HG02870 (cell line): ENCODE measurements at regions not wholly inside any gene's neighbourhood (a gene's known extent, or its start where the extent isn't known, plus 50 kb on each side); places are given as distances from the start of the nearest gene placed in this dataset.

Experiments
- ATAC-seq: cut with Tn5 transposase; IDR thresholded peaks from one replicate; pipeline ENCODE4 v1.9.1; 2021; ENCODE audit warnings: mild to moderate bottlenecking, moderate library complexity; ENCODE audit not compliant: unreplicated experiment

- no peak for ATAC-seq
Observed at GRCh38 chr1:79848316-79848715, 841.8 kb upstream of the ADGRL4 start.

DNA sequence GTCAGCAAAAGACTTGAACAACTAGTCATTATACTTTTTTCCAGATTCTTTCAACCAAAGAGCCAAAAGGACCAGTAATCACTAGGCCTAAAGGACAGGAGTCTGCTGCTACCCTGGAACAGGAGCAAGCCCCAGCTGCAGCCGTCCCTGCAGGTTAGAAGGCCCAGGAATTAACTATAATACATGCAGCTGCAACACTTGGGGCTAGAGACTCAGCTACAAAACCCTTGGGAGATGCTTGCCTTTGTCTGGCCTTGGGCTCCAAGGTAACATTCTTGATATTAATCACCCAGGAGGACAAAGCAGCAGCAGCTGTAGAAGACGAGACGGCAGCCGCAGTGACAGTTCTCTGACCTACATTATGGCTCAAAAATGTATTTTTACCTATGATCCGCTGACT is 841.2 kb upstream of the ADGRL4 start:
- no peak for ATAC-seq

DNA sequence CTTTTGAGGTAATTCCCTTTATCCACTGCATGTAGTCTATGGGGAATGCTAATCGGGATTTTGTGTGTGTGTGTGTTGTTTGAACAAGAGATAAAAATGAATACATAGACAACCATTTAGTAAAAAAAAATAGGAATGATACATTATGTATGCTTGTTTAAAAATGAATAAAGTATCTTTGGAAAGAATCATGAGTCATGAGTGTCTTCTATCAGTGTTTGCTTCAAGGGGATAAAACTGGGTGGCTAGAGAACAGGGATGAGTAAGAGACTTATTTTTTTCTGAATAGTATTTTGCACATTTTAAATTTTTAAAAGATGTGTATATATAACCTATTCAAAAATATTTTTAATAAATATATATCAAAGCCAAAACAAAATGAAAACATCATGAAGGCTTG is 839.4 kb upstream of the ADGRL4 start:
- no peak for ATAC-seq

- ATAC-seq: no peak
Observed at GRCh38 chr1:79842811-79843210, 836.3 kb upstream of the ADGRL4 start.

- no peak for ATAC-seq
Observed at GRCh38 chr1:79839882-79840281, 833.4 kb upstream of the ADGRL4 start.

- no peak for ATAC-seq
Observed at GRCh38 chr1:79827446-79827845, 820.9 kb upstream of the ADGRL4 start.

GRCh38 chr1:79825551-79825950 is 819.0 kb upstream of the ADGRL4 start:
- ATAC-seq: no peak

GRCh38 chr1:79822053-79822452 is 815.5 kb upstream of the ADGRL4 start:
- no peak for ATAC-seq

- no peak for ATAC-seq
Observed at GRCh38 chr1:79819140-79819539, 812.6 kb upstream of the ADGRL4 start.

GRCh38 chr1:79817031-79817560 is 810.6 kb upstream of the ADGRL4 start:
- no peak for ATAC-seq

- ATAC-seq: no peak
Observed at GRCh38 chr1:79815115-79815514, 808.6 kb upstream of the ADGRL4 start.

DNA sequence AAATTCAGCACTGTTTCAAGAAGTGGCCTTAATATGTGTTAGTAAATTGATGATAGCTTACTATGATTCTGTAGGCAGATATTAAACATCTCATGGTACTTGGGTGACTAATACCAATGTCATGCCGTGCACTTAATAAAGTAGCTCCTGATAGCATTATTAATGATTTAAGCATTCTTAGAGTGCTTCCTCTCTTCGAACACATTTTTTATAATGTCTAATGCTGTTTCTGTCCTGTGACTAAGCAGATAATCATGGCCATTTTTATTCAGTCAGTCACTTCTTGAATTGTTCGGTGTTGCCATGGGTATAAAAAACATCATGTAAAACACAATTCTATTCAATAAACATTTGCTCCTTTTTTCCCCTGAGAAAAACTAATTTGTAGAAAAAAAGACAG is 804.6 kb upstream of the ADGRL4 start:
- ATAC-seq: no peak

DNA sequence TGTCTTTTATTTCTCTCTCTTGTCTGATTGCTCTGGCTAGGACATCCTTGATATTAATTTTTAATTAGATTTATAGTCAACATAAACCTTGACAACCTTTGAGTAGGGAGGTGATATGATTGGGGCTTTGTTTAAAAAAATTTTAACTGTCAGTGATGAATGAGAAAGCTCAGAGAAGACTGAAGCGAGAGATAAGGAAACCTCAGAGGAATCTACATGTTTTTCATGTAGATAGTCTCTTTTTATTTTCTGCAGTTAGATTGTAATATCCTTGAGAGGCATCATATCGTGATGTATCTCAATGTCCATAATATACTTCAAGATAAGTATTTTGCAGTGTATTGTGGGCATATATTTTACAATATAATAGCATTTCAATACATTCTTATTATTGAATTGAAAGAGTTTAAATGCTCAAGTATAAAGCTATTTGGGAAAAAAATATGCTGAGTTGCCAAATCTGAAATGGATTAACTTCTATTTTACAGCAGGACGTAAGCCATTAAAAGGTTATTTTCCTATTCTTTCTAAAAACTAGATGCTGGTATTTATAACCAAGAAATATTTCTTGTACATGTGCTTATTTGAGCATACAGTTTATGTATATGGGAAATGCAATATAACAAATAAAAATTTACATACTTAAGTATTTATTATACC is 802.4 kb upstream of the ADGRL4 start:
- no peak for ATAC-seq

DNA sequence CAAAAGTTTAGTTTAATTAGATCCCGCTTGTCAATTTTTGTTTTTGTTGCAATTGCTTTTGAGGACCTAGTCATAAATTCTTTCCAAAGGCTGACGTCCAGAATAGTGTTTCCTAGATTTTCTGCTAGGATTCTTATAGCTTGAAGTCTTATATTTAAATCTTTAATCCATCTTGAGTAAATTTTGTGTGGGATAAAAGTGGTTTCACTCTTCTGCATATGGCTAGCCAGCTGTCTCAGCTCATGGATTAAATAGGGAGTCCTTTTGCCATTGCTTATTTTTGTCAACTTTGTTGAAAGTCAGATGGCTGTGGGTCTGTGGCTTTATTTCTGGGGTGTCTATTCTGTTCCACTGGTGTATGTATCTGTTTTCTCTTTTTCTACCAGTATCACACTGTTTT is 801.3 kb upstream of the ADGRL4 start:
- ATAC-seq: no peak

DNA sequence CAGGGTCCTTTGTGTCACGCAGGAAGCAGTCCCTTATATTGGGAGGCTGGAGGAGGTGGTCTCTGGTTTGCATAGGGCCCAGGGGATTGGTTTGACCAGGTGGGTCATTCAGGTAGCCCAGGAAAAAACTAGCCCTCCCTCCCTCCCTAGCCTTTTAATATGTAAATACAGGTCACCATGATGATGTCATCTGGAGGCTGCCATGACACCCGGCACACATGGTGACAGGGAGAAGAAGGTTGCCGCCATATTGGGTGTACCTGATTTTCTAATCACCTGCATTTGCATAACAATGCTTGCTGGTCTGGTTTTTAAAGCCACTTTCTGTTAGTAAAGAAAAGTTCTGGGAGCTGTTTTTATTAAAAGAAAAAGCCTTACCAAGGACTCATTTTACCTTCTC is 791.0 kb upstream of the ADGRL4 start:
- ATAC-seq: no peak

DNA sequence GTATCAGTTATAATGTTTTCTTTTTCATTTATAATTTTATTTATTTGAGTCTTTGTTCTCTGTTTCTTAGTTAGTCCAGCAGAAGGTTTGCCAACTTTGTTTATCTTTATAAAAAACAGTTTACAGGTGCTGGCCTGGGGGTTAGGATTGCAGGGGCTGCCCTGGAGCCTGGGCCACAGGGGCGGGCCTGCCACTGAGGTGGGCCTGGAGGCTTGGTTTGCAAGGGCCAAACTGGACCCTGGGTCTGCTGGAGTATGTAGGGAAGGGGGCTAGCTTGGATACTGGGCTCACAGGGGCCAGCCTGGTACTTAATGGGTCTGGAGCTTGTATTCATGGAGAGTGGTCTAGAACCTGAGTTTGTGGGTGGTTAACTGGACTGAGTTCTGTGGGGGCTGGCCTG is 789.9 kb upstream of the ADGRL4 start:
- ATAC-seq: no peak

DNA sequence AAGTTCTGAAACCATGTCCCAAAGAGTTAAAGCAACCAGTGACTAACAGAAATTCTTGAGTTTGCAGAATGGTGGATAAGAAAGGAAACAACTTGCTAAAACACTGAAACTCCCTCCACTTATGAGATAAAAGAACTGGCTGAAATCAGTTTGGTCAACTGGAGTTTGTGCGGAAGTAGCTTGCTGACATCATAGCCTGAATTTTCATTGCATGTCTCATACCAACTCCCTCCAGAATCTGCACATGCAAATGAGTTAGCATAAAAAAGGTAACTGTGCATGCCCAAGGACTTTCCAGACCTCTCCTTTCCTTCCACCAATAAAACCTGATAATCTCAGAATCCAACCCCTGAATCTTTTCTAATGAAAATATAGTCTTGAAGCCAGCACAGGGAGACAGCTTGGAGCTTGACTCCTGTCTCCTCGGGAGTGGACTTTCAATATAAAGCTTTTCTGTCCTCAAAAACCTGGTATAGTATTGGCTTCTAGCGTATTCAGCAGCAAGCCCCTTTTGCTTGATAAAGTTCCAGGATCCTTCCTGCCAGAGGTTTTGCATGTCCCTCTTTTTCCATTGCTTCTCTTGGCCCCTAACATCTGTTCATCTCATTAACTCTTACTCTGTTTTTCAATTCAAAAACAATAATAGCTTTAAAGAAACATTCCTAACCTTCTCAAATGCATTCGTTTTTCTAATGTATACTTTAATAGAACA is 785.8 kb upstream of the ADGRL4 start:
- no peak for ATAC-seq

GRCh38 chr1:79791488-79792218 is 785.1 kb upstream of the ADGRL4 start:
- no peak for ATAC-seq

DNA sequence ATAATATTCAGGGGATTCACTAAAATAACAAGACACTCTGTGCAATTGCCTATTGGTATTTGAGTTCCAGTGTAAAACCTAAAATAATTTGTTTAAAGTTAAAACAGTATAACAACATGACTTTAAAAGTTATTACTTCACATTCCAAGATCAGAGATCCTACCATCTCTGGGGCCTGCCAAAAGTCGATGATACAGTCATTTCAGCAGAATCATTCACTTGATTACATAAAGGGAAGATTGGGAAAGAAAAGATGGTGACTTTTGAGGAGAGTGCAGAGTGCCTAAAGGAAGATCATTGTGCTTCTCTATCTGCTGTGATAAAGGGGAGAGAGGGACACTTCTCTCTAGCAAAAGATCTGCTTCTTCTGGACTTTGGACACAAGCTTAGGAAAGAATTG is 784.4 kb upstream of the ADGRL4 start:
- no peak for ATAC-seq

DNA sequence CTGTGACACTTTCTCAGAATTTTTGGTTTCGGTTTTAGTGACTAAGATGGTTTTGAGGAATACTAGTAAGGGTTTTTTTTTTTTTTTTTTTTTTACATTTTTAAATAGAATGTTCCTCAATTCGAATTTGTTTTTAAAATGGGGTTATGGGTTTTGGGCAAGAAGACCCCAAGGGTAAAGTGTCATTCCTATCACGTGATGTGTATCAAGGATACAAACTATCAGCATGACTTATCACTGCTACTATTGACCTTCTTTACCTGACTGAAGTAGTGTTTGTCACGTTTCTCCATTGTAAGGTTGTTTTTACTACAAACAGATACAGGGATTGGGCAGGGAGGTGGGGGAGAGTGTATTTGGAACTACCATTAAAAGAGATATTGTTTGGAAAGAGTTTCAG is 781.1 kb upstream of the ADGRL4 start:
- no peak for ATAC-seq

DNA sequence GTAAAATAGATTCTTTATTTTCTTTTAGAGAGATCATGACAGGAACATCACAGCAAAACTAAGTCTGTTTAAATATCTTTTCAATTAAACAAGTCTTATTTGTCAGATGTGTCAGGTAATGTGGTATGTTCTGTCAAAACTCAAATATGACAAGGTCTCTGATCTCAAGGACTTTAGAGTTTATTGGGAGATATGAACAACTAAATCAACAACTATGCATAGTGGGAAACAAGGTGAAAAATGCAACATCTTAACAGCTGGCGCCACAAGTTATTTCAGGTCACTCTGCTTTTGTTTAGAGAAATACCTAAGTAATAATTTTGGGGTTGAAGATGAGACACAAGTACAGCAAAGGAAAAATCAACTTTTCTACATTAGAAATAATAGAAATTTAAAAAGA is 779.4 kb upstream of the ADGRL4 start:
- no peak for ATAC-seq

- no peak for ATAC-seq
Observed at GRCh38 chr1:79785561-79785960, 779.0 kb upstream of the ADGRL4 start.
